ENCODE measurements at regions not wholly inside any gene's neighbourhood (a gene's known extent, or its start where the extent isn't known, plus 50 kb on each side); places are given as distances from the start of the nearest gene placed in this dataset.

- no peak overlapping the region for H3K27ac ChIP-seq
- TF ChIP-seq CTCF (conservative IDR thresholded peaks at IDR 0.05): no peak
These were observed 316.8 kb upstream of the POU3F3 start for GRCh38 chr2:104537116-104537515.

- peak overlapping the region; percentile 30; the same call in 1 of the 2 replicates for H3K27ac ChIP-seq
- TF ChIP-seq CTCF (conservative IDR thresholded peaks at IDR 0.05): no peak
These were observed 315.8 kb upstream of the POU3F3 start for GRCh38 chr2:104538077-104538476.

- no peak overlapping the region for H3K27ac ChIP-seq
- no peak for TF ChIP-seq CTCF (conservative IDR thresholded peaks at IDR 0.05)
These were observed 314.3 kb upstream of the POU3F3 start for GRCh38 chr2:104539649-104540048.

- no peak overlapping the region for H3K27ac ChIP-seq
- no peak for TF ChIP-seq CTCF (conservative IDR thresholded peaks at IDR 0.05)
These were observed 308.9 kb upstream of the POU3F3 start for GRCh38 chr2:104545055-104545454.

- H3K27ac ChIP-seq: no peak overlapping the region
- TF ChIP-seq CTCF (conservative IDR thresholded peaks at IDR 0.05): no peak
These were observed 307.4 kb upstream of the POU3F3 start for GRCh38 chr2:104546537-104546936.

- no peak overlapping the region for H3K27ac ChIP-seq
- no peak for TF ChIP-seq CTCF (conservative IDR thresholded peaks at IDR 0.05)
These were observed 306.7 kb upstream of the POU3F3 start for GRCh38 chr2:104547221-104547620.

- no peak overlapping the region for H3K27ac ChIP-seq
- no peak for TF ChIP-seq CTCF (conservative IDR thresholded peaks at IDR 0.05)
These were observed 292.7 kb upstream of the POU3F3 start for GRCh38 chr2:104561251-104561650.

- H3K27ac ChIP-seq: no peak overlapping the region
- TF ChIP-seq CTCF (conservative IDR thresholded peaks at IDR 0.05): no peak
These were observed 291.4 kb upstream of the POU3F3 start for GRCh38 chr2:104562537-104562936.
